Prostate gland (tissue), 2 donors: ENCODE measurements at regions not wholly inside any gene's neighbourhood (a gene's known extent, or its start where the extent isn't known, plus 50 kb on each side); places are given as distances from the start of the nearest gene placed in this dataset.

Source experiments
- POLR2A ChIP-seq: fragments of 450-650 bp; IDR thresholded peaks from one replicate; pipeline ENCODE4 v1.6.1; 2016; ENCODE audit warnings: antibody characterized with exemption, mild to moderate bottlenecking
- TF ChIP-seq, protein P1 (sequence below), 4 experiments: fragments of 200-600 bp in 2 of 4; fragments of 450-650 bp in 2 of 4; sonication (generic) in 2 of 4; IDR thresholded peaks; 1 replicate in 3 of 4; 2 replicates in 1 of 4; pipeline ENCODE4 v1.5.1; 2016 to 2019; ENCODE audit warnings: antibody characterized with exemption in 4 of 4, mild to moderate bottlenecking in 2 of 4, moderate library complexity in 2 of 4

DNA sequence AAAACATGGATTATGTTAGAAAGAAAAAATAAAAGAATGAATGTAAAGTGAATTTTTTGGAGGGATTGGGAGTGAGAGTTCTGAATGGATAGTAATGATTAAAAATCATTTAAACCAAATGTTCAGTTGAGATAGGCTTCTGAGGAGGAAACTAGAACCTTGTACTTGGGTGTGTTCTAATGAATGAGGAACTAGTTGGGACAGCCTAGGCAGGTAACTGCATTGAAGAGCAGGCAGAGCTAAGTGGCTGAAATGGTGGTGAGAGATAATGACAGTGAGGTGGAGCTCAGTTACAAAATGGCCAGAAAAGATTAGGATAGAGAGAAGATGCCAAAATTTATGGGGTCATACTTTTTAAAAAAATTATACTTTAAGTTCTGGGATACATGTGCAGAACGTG is 132.9 kb downstream of the ATP23 start:
- TF ChIP-seq, protein P1, sequence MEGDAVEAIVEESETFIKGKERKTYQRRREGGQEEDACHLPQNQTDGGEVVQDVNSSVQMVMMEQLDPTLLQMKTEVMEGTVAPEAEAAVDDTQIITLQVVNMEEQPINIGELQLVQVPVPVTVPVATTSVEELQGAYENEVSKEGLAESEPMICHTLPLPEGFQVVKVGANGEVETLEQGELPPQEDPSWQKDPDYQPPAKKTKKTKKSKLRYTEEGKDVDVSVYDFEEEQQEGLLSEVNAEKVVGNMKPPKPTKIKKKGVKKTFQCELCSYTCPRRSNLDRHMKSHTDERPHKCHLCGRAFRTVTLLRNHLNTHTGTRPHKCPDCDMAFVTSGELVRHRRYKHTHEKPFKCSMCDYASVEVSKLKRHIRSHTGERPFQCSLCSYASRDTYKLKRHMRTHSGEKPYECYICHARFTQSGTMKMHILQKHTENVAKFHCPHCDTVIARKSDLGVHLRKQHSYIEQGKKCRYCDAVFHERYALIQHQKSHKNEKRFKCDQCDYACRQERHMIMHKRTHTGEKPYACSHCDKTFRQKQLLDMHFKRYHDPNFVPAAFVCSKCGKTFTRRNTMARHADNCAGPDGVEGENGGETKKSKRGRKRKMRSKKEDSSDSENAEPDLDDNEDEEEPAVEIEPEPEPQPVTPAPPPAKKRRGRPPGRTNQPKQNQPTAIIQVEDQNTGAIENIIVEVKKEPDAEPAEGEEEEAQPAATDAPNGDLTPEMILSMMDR (IDR thresholded peaks at IDR 0.05): no peak
- no peak for TF ChIP-seq POLR2A
